HEK293 (cell line): ENCODE measurements at regions not wholly inside any gene's neighbourhood (a gene's known extent, or its start where the extent isn't known, plus 50 kb on each side); places are given as distances from the start of the nearest gene placed in this dataset.

ENCODE experiments used
- CTCF ChIA-PET: fragments of 350-600 bp; formaldehyde crosslinking; extraction: SDS; loops from one replicate; lab custom pipeline; 2021; ENCODE audit warnings: antibody characterized with exemption; lab: Yijun Ruan, JAX
- POLR2A ChIA-PET: fragments of 300-600 bp; formaldehyde crosslinking; extraction: SDS; loops from one replicate; lab custom pipeline; 2020; ENCODE audit warnings: antibody characterized with exemption, inconsistent platforms; lab: Yijun Ruan, JAX
- H3K27ac ChIP-seq: fragments of 200-500 bp; sonication (Bioruptor generic); 2 replicates; pipeline ENCODE4 v1.5.1; 2014; ENCODE audit warnings: low read depth, low read length, control low read depth, inconsistent platforms; ENCODE audit errors: extremely low read depth
- H3K36me3 ChIP-seq, 2 experiments: fragments of 200-500 bp in 1 of 2; sonication (Bioruptor generic) in 1 of 2; 1 replicate in 1 of 2; 2 replicates in 1 of 2; pipeline ENCODE4 v1.5.1; 2014 to 2017; ENCODE audit warnings: inconsistent platforms in 2 of 2, low read length in 2 of 2; ENCODE audit not compliant: control insufficient read depth in 2 of 2, insufficient read depth in 1 of 2
- H3K4me1 ChIP-seq: fragments of 200-500 bp; sonication (Bioruptor generic); 2 replicates; pipeline ENCODE4 v1.5.1; 2014; ENCODE audit warnings: mild to moderate bottlenecking, low read length, inconsistent platforms; ENCODE audit not compliant: control insufficient read depth, insufficient read depth
- H3K4me3 ChIP-seq: 2 replicates; pipeline ENCODE4 v1.5.1; 2011; ENCODE audit warnings: low read depth, mild to moderate bottlenecking, control low read depth, low read length, moderate library complexity
- H3K9me3 ChIP-seq: fragments of 200-500 bp; sonication (Bioruptor generic); 2 replicates; pipeline ENCODE4 v1.5.1; 2014; ENCODE audit warnings: low read depth, low read length, inconsistent platforms; ENCODE audit not compliant: control insufficient read depth, insufficient read depth
- IKZF3 ChIP-seq: fragments of 450-650 bp; IDR thresholded peaks from 2 replicates; pipeline ENCODE4 v1.5.0; 2018; ENCODE audit warnings: missing biosample characterization, mild to moderate bottlenecking, missing genetic modification characterization, moderate library complexity
- OSR2 ChIP-seq: fragments of 450-650 bp; formaldehyde crosslinking; IDR thresholded peaks from 2 replicates; pipeline ENCODE4 v1.5.1; 2016; ENCODE audit warnings: missing biosample characterization, missing genetic modification characterization
- SCRT1 ChIP-seq: fragments of 450-650 bp; formaldehyde crosslinking; IDR thresholded peaks from 2 replicates; pipeline ENCODE4 v1.5.1; 2016; ENCODE audit warnings: missing biosample characterization, missing genetic modification characterization, borderline replicate concordance
- ZFHX2 ChIP-seq: fragments of 450-650 bp; formaldehyde crosslinking; conservative IDR thresholded peaks from 2 replicates; pipeline ENCODE4 v1.5.1; 2016; ENCODE audit warnings: missing biosample characterization, missing genetic modification characterization
- ZFP37 ChIP-seq: fragments of 450-650 bp; formaldehyde crosslinking; IDR thresholded peaks from 2 replicates; pipeline ENCODE4 v1.5.1; 2016; ENCODE audit warnings: missing biosample characterization, missing genetic modification characterization
- ZIC2 ChIP-seq: fragments of 450-650 bp; formaldehyde crosslinking; IDR thresholded peaks from 2 replicates; pipeline ENCODE4 v1.5.1; 2016; ENCODE audit warnings: missing biosample characterization, missing genetic modification characterization
- ZNF292 ChIP-seq: fragments of 450-650 bp; formaldehyde crosslinking; IDR thresholded peaks from 2 replicates; pipeline ENCODE4 v1.5.1; 2016; ENCODE audit warnings: low read depth, missing biosample characterization, missing genetic modification characterization, borderline replicate concordance
- ZNF433 ChIP-seq: fragments of 450-650 bp; formaldehyde crosslinking; IDR thresholded peaks from 2 replicates; pipeline ENCODE4 v1.5.1; 2016; ENCODE audit warnings: missing biosample characterization, missing genetic modification characterization, low read depth
- ZNF571 ChIP-seq: fragments of 450-650 bp; formaldehyde crosslinking; IDR thresholded peaks from 2 replicates; pipeline ENCODE4 v1.5.0; 2017; ENCODE audit warnings: missing biosample characterization, missing genetic modification characterization
- ZNF768 ChIP-seq: fragments of 450-650 bp; formaldehyde crosslinking; IDR thresholded peaks from 2 replicates; pipeline ENCODE4 v1.5.1; 2018; ENCODE audit warnings: missing biosample characterization, mild to moderate bottlenecking, missing genetic modification characterization
- TF ChIP-seq, protein P1 (sequence below): fragments of 450-650 bp; formaldehyde crosslinking; IDR thresholded peaks from 2 replicates; pipeline ENCODE4 v1.5.1; 2016; ENCODE audit warnings: missing biosample characterization, missing genetic modification characterization, borderline replicate concordance
- TF ChIP-seq, protein P2 (sequence below): fragments of 450-650 bp; formaldehyde crosslinking; IDR thresholded peaks from 2 replicates; pipeline ENCODE4 v1.5.1; 2016; ENCODE audit warnings: missing biosample characterization, missing genetic modification characterization, low read depth
- TF ChIP-seq, protein P3 (sequence below): fragments of 450-650 bp; formaldehyde crosslinking; IDR thresholded peaks from 2 replicates; pipeline ENCODE4 v1.5.1; 2016; ENCODE audit warnings: missing biosample characterization, missing genetic modification characterization
- TF ChIP-seq, protein P4 (sequence below): fragments of 450-650 bp; formaldehyde crosslinking; IDR thresholded peaks from 2 replicates; pipeline ENCODE4 v1.5.1; 2016; ENCODE audit warnings: missing biosample characterization, missing genetic modification characterization, low read depth
- TF ChIP-seq, protein P5 (sequence below): fragments of 450-650 bp; formaldehyde crosslinking; optimal IDR thresholded peaks from 2 replicates; pipeline ENCODE3; 2016; ENCODE audit warnings: missing biosample characterization, mild to moderate bottlenecking, missing genetic modification characterization
- TF ChIP-seq, protein P6 (sequence below): fragments of 450-650 bp; formaldehyde crosslinking; IDR thresholded peaks from 2 replicates; pipeline ENCODE4 v1.5.1; 2016; ENCODE audit warnings: missing biosample characterization, missing genetic modification characterization
- TF ChIP-seq, protein P7 (sequence below): fragments of 450-650 bp; formaldehyde crosslinking; IDR thresholded peaks from 2 replicates; pipeline ENCODE4 v1.5.1; 2016; ENCODE audit warnings: missing biosample characterization, missing genetic modification characterization

DNA sequence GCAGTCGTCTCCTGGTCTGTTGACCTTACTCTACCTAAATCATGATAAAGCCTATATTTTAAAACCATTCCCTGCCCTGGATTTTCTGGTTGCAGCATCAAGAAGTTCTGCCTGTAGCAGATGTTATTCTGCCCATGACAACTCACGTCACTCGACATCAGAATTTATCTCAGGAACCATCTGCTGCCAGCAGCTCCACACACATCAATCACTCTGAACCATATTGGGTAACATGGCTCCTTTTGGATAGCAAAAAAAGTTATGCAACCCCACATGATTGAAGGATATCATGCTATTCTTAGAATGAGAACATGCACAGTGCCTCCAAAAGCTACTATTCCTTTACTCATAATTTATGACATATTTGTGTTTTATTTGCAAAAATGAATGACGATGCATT lies 341.4 kb downstream of the DHRSX start:
- no peaks in the 10 kb centered on the region for H3K9me3 ChIP-seq
- TF ChIP-seq OSR2 (tag by site-specific recombination) (no peak), ZIC2 (tag by site-specific recombination) (no peak), SCRT1 (no peak), ZNF433 (tag by site-specific recombination) (no peak)
- TF ChIP-seq, protein P1, sequence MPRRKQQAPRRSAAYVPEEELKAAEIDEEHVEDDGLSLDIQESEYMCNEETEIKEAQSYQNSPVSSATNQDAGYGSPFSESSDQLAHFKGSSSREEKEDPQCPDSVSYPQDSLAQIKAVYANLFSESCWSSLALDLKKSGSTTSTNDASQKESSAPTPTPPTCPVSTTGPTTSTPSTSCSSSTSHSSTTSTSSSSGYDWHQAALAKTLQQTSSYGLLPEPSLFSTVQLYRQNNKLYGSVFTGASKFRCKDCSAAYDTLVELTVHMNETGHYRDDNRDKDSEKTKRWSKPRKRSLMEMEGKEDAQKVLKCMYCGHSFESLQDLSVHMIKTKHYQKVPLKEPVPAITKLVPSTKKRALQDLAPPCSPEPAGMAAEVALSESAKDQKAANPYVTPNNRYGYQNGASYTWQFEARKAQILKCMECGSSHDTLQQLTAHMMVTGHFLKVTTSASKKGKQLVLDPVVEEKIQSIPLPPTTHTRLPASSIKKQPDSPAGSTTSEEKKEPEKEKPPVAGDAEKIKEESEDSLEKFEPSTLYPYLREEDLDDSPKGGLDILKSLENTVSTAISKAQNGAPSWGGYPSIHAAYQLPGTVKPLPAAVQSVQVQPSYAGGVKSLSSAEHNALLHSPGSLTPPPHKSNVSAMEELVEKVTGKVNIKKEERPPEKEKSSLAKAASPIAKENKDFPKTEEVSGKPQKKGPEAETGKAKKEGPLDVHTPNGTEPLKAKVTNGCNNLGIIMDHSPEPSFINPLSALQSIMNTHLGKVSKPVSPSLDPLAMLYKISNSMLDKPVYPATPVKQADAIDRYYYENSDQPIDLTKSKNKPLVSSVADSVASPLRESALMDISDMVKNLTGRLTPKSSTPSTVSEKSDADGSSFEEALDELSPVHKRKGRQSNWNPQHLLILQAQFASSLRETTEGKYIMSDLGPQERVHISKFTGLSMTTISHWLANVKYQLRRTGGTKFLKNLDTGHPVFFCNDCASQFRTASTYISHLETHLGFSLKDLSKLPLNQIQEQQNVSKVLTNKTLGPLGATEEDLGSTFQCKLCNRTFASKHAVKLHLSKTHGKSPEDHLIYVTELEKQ (tag by site-specific recombination), result no peak
- TF ChIP-seq, protein P2, sequence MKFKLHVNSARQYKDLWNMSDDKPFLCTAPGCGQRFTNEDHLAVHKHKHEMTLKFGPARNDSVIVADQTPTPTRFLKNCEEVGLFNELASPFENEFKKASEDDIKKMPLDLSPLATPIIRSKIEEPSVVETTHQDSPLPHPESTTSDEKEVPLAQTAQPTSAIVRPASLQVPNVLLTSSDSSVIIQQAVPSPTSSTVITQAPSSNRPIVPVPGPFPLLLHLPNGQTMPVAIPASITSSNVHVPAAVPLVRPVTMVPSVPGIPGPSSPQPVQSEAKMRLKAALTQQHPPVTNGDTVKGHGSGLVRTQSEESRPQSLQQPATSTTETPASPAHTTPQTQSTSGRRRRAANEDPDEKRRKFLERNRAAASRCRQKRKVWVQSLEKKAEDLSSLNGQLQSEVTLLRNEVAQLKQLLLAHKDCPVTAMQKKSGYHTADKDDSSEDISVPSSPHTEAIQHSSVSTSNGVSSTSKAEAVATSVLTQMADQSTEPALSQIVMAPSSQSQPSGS (tag by site-specific recombination), result no peak
- TF ChIP-seq, protein P3, sequence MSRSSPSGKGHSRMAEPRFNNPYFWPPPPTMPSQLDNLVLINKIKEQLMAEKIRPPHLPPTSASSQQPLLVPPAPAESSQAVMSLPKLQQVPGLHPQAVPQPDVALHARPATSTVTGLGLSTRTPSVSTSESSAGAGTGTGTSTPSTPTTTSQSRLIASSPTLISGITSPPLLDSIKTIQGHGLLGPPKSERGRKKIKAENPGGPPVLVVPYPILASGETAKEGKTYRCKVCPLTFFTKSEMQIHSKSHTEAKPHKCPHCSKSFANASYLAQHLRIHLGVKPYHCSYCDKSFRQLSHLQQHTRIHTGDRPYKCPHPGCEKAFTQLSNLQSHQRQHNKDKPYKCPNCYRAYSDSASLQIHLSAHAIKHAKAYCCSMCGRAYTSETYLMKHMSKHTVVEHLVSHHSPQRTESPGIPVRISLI (tag by site-specific recombination), result no peak
- TF ChIP-seq, protein P4, sequence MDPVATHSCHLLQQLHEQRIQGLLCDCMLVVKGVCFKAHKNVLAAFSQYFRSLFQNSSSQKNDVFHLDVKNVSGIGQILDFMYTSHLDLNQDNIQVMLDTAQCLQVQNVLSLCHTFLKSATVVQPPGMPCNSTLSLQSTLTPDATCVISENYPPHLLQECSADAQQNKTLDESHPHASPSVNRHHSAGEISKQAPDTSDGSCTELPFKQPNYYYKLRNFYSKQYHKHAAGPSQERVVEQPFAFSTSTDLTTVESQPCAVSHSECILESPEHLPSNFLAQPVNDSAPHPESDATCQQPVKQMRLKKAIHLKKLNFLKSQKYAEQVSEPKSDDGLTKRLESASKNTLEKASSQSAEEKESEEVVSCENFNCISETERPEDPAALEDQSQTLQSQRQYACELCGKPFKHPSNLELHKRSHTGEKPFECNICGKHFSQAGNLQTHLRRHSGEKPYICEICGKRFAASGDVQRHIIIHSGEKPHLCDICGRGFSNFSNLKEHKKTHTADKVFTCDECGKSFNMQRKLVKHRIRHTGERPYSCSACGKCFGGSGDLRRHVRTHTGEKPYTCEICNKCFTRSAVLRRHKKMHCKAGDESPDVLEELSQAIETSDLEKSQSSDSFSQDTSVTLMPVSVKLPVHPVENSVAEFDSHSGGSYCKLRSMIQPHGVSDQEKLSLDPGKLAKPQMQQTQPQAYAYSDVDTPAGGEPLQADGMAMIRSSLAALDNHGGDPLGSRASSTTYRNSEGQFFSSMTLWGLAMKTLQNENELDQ (tag by site-specific recombination), result no peak
- H3K4me3 ChIP-seq, result no peak overlapping the region
- no peaks in the 10 kb centered on the region for H3K36me3 ChIP-seq
- CTCF ChIA-PET, result no interaction called here
- no peak overlapping the region for H3K27ac ChIP-seq
- POLR2A ChIA-PET, result no interaction called here
- H3K4me1 ChIP-seq, result no peaks in the 10 kb centered on the region

DNA sequence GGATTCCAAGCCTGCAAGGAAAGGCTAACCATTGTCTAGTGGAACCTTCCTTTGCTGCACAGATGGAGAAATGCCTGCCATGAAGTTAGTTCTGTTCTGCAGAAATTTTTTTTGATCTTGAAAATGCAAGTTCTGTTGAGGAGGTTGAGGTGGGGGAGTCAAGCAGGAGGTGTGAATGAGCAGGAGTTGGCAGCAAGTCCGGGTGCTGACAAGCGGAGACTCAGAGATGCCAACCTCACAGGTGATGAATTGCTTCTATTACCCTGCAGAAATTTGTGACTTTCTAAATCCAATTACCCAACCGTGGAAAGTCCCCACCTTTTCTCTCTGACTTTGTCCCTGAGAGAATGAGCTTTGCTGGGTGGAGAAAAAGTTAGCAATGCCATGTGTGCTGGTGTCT lies 350.1 kb downstream of the DHRSX start:
- Histone ChIP-seq H3K9me3 (no peaks in the 10 kb centered on the region; the same call in 1 of the 2 replicates), H3K4me1 (no peaks in the 10 kb centered on the region), H3K4me3 (no peak overlapping the region), H3K27ac (no peak overlapping the region), H3K36me3 (no peaks in the 10 kb centered on the region)
- POLR2A ChIA-PET, result no interaction called here
- CTCF ChIA-PET, result no interaction called here
- TF ChIP-seq ZFP37 (tag by site-specific recombination), result no peak
- TF ChIP-seq, protein P5, sequence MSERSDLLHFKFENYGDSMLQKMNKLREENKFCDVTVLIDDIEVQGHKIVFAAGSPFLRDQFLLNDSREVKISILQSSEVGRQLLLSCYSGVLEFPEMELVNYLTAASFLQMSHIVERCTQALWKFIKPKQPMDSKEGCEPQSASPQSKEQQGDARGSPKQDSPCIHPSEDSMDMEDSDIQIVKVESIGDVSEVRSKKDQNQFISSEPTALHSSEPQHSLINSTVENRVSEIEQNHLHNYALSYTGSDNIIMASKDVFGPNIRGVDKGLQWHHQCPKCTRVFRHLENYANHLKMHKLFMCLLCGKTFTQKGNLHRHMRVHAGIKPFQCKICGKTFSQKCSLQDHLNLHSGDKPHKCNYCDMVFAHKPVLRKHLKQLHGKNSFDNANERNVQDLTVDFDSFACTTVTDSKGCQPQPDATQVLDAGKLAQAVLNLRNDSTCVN, result no peak
- no peak for TF ChIP-seq ZFHX2
- TF ChIP-seq OSR2 (tag by site-specific recombination), result no peak
- TF ChIP-seq, protein P6, sequence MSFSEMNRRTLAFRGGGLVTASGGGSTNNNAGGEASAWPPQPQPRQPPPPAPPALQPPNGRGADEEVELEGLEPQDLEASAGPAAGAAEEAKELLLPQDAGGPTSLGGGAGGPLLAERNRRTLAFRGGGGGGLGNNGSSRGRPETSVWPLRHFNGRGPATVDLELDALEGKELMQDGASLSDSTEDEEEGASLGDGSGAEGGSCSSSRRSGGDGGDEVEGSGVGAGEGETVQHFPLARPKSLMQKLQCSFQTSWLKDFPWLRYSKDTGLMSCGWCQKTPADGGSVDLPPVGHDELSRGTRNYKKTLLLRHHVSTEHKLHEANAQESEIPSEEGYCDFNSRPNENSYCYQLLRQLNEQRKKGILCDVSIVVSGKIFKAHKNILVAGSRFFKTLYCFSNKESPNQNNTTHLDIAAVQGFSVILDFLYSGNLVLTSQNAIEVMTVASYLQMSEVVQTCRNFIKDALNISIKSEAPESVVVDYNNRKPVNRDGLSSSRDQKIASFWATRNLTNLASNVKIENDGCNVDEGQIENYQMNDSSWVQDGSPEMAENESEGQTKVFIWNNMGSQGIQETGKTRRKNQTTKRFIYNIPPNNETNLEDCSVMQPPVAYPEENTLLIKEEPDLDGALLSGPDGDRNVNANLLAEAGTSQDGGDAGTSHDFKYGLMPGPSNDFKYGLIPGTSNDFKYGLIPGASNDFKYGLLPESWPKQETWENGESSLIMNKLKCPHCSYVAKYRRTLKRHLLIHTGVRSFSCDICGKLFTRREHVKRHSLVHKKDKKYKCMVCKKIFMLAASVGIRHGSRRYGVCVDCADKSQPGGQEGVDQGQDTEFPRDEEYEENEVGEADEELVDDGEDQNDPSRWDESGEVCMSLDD, result no peak
- no peak for TF ChIP-seq ZNF768 (tag by site-specific recombination)
- TF ChIP-seq ZNF292 (tag by site-specific recombination), result no peak
- no peak for TF ChIP-seq ZNF571 (tag by site-specific recombination)
- TF ChIP-seq, protein P7, sequence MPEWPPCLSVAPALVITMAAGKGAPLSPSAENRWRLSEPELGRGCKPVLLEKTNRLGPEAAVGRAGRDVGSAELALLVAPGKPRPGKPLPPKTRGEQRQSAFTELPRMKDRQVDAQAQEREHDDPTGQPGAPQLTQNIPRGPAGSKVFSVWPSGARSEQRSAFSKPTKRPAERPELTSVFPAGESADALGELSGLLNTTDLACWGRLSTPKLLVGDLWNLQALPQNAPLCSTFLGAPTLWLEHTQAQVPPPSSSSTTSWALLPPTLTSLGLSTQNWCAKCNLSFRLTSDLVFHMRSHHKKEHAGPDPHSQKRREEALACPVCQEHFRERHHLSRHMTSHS (tag by site-specific recombination), result no peak
- TF ChIP-seq IKZF3, result no peak
